SK-N-SH (cell line): ENCODE measurements at regions not wholly inside any gene's neighbourhood (a gene's known extent, or its start where the extent isn't known, plus 50 kb on each side); places are given as distances from the start of the nearest gene placed in this dataset.

Experiments
- CTCF ChIA-PET: fragments of 300-600, 350-600 bp; formaldehyde crosslinking; extraction: SDS; loops from one replicate; lab custom pipeline; 2021; lab: Yijun Ruan, JAX
- POLR2A ChIA-PET: fragments of 350-600 bp; sonication (Branson Sonifier 250); formaldehyde crosslinking; extraction: SDS; loops from one replicate; lab custom pipeline; 2020; ENCODE audit warnings: antibody characterized with exemption, inconsistent platforms; lab: Yijun Ruan, JAX
- DNase-seq: peaks from one replicate; pipeline ENCODE4 v3.0.0; 2012
- H2AFZ ChIP-seq: fragments of 200-600 bp; sonication (generic); 2 replicates; pipeline ENCODE4 v1.8.1; 2016; ENCODE audit warnings: antibody characterized with exemption, mild to moderate bottlenecking, low read depth
- H3F3A ChIP-seq: fragments of 200-600 bp; sonication (generic); replicated peaks from 2 replicates; pipeline ENCODE3; 2016; ENCODE audit warnings: antibody characterized with exemption, mild to moderate bottlenecking; ENCODE audit not compliant: insufficient read depth
- H3K27ac ChIP-seq, 2 experiments: fragments of 200-500 bp in 1 of 2; fragments of 200-600 bp in 1 of 2; sonication (Bioruptor generic) in 1 of 2; sonication (generic), shearing (Covaris generic) in 1 of 2; 2 replicates each; pipeline versions ENCODE4 v1.5.1 to v1.6.1; 2014 to 2016; ENCODE audit warnings: low read depth in 2 of 2, inconsistent platforms in 1 of 2, low read length in 1 of 2, mild to moderate bottlenecking in 1 of 2, mixed read lengths in 1 of 2
- H3K27me3 ChIP-seq: fragments of 200-600 bp; sonication (generic), shearing (Covaris generic); 2 replicates; pipeline ENCODE4 v1.6.1; 2016; ENCODE audit warnings: mixed run types; ENCODE audit not compliant: insufficient read depth
- H3K36me3 ChIP-seq, 2 experiments: fragments of 200-500 bp in 1 of 2; fragments of 200-600 bp in 1 of 2; sonication (Bioruptor generic) in 1 of 2; sonication (generic) in 1 of 2; replicated peaks in 1 of 2; 2 replicates each; pipeline versions ENCODE3 to v1.5.1; 2014 to 2016; ENCODE audit warnings: low read length in 1 of 2, mild to moderate bottlenecking in 1 of 2; ENCODE audit not compliant: insufficient read depth in 2 of 2, control insufficient read depth in 1 of 2
- H3K4me1 ChIP-seq, 2 experiments: fragments of 200-500 bp in 1 of 2; fragments of 200-600 bp in 1 of 2; sonication (Bioruptor generic) in 1 of 2; sonication (generic), shearing (Covaris generic) in 1 of 2; 2 replicates each; pipeline versions ENCODE4 v1.5.1 to v1.6.1; 2014 to 2016; ENCODE audit warnings: low read depth in 1 of 2, low read length in 1 of 2, mixed run types in 1 of 2; ENCODE audit not compliant: insufficient read depth in 2 of 2, control insufficient read depth in 1 of 2
- H3K4me2 ChIP-seq: fragments of 200-600 bp; sonication (generic), shearing (Covaris generic); 2 replicates; pipeline ENCODE4 v1.6.1; 2017; ENCODE audit warnings: mixed run types
- H3K4me3 ChIP-seq, 2 experiments: fragments of 200-500 bp in 1 of 2; fragments of 200-600 bp in 1 of 2; sonication (Bioruptor generic) in 1 of 2; sonication (generic), shearing (Covaris generic) in 1 of 2; 2 replicates each; pipeline versions ENCODE4 v1.5.1 to v1.8.1; 2014 to 2016; ENCODE audit warnings: low read depth in 2 of 2, inconsistent platforms in 1 of 2, low read length in 1 of 2, mild to moderate bottlenecking in 1 of 2, mixed read lengths in 1 of 2, moderate library complexity in 1 of 2
- H3K79me2 ChIP-seq: fragments of 200-600 bp; sonication (generic); 2 replicates; pipeline ENCODE4 v1.8.1; 2017; ENCODE audit warnings: mild to moderate bottlenecking; ENCODE audit not compliant: insufficient read depth
- H3K9ac ChIP-seq: fragments of 200-600 bp; sonication (generic); 2 replicates; pipeline ENCODE4 v1.6.1; 2017; ENCODE audit warnings: mixed run types
- H3K9me2 ChIP-seq: fragments of 200-600 bp; sonication (generic); 2 replicates; pipeline ENCODE4 v1.6.1; 2017; ENCODE audit warnings: mixed run types
- H3K9me3 ChIP-seq: fragments of 200-600 bp; sonication (generic); 2 replicates; pipeline ENCODE4 v1.6.1; 2017; ENCODE audit warnings: mixed run types, mild to moderate bottlenecking, moderate library complexity
- H4K20me1 ChIP-seq: fragments of 200-600 bp; sonication (generic); 2 replicates; pipeline ENCODE4 v1.6.1; 2017; ENCODE audit warnings: mild to moderate bottlenecking, mixed run types; ENCODE audit not compliant: insufficient read depth
- EP300 ChIP-seq, 2 experiments: IDR thresholded peaks; 2 replicates each; pipeline versions ENCODE4 v1.4.0 to v1.6.1; 2012; ENCODE audit warnings: borderline replicate concordance in 1 of 2, low read depth in 1 of 2, low read length in 1 of 2
- EZH2phosphoT487 ChIP-seq: fragments of 200-600 bp; sonication (generic); IDR thresholded peaks from 2 replicates; pipeline ENCODE4 v1.6.1; 2017; ENCODE audit warnings: low read depth, mixed run types, mild to moderate bottlenecking, antibody characterized with exemption, moderate library complexity, borderline replicate concordance
- FOXJ3 ChIP-seq: sonication (generic); formaldehyde crosslinking; IDR thresholded peaks from 2 replicates; pipeline ENCODE4 v1.5.1; 2020; ENCODE audit warnings: mild to moderate bottlenecking, missing genetic modification reagents
- GABPA ChIP-seq: IDR thresholded peaks from 2 replicates; pipeline ENCODE4 v1.4.0; 2012; ENCODE audit warnings: low read depth, mild to moderate bottlenecking
- JUND ChIP-seq: IDR thresholded peaks from 2 replicates; pipeline ENCODE4 v1.4.0; 2012
- MEF2A ChIP-seq: IDR thresholded peaks from 2 replicates; pipeline ENCODE4 v1.4.0; 2012; ENCODE audit warnings: low read depth, borderline replicate concordance
- NRF1 ChIP-seq: IDR thresholded peaks from 2 replicates; pipeline ENCODE4 v1.6.1; 2012; ENCODE audit warnings: low read depth, mild to moderate bottlenecking, low read length
- SMC3 ChIP-seq: IDR thresholded peaks from 2 replicates; pipeline ENCODE4 v1.6.1; 2012; ENCODE audit warnings: low read depth, low read length, improper control_type of control experiment
- YY1 ChIP-seq: IDR thresholded peaks from 2 replicates; pipeline ENCODE4 v1.4.0; 2012; ENCODE audit warnings: low read depth, mild to moderate bottlenecking
- WGBS: methylation state at CpG from one replicate; pipeline ENCODE4 v1.1.6; 2017; ENCODE audit warnings: low lambda C conversion rate; 5-methylcytosine and 5-hydroxymethylcytosine counted together
- TF ChIP-seq, protein P1 (sequence below): fragments of 150-350 bp; IDR thresholded peaks from 2 replicates; pipeline ENCODE4 v1.6.1; 2016; ENCODE audit warnings: mild to moderate bottlenecking, low read depth, low read length
- TF ChIP-seq, protein P2 (sequence below): IDR thresholded peaks from 2 replicates; pipeline ENCODE4 v1.4.0; 2012; ENCODE audit warnings: low read depth, borderline replicate concordance
- TF ChIP-seq, protein P3 (sequence below): fragments of 200-600 bp; sonication (generic); IDR thresholded peaks from 2 replicates; pipeline ENCODE4 v1.6.1; 2017; ENCODE audit warnings: antibody characterized with exemption, mild to moderate bottlenecking, moderate library complexity
- TF ChIP-seq, protein P4 (sequence below): IDR thresholded peaks from 2 replicates; pipeline ENCODE4; 2012
- TF ChIP-seq, protein P5 (sequence below): IDR thresholded peaks from 2 replicates; pipeline ENCODE4 v1.6.1; 2012; ENCODE audit warnings: mild to moderate bottlenecking, low read depth, low read length, moderate library complexity

DNA sequence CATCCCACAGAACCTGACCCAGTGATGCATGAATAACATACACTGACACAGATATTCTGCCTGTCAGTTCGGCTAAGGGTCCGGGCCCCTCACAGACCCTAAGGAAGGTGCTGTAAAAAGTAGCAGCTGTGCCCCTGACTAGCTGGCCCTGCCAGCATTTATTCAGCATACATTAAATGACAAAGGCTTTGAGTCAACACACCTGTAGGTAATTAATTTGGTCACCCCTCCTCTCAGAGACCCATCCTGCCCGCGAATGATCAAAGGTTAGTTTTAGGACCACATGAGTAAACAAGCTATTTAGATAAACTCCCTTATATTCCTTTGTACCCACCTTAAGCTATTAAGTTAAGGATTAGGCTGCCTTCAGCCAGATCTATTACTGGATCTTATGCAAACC lies 429.0 kb upstream of the NWD2 start:
- Histone ChIP-seq H3K9me2 (no peaks in the 10 kb centered on the region), H3K4me1 (no peaks in the 10 kb centered on the region), H3K79me2 (no peaks in the 10 kb centered on the region), H3K36me3 (no peaks in the 10 kb centered on the region), H3K9ac (no peak overlapping the region), H3K4me2 (no peak overlapping the region), H3F3A (no peaks in the 10 kb centered on the region), H3K9me3 (no peaks in the 10 kb centered on the region), H3K4me3 (no peak overlapping the region), H4K20me1 (no peaks in the 10 kb centered on the region), H2AFZ (no peak overlapping the region), H3K27ac (no peak overlapping the region), H3K27me3 (no peaks in the 10 kb centered on the region)
- WGBS: 6% methylated on average over 4 of the region's 4 CpGs
- DNase-seq: no peak
- TF ChIP-seq, protein P1, sequence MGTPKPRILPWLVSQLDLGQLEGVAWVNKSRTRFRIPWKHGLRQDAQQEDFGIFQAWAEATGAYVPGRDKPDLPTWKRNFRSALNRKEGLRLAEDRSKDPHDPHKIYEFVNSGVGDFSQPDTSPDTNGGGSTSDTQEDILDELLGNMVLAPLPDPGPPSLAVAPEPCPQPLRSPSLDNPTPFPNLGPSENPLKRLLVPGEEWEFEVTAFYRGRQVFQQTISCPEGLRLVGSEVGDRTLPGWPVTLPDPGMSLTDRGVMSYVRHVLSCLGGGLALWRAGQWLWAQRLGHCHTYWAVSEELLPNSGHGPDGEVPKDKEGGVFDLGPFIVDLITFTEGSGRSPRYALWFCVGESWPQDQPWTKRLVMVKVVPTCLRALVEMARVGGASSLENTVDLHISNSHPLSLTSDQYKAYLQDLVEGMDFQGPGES: no peak
- TF ChIP-seq JUND (no peak), EP300 (IDR thresholded peaks at IDR 0.05; ENCODE audit: borderline replicate concordance in 1 of 2, low read depth in 1 of 2, low read length in 1 of 2) (no peak)
- ChIA-PET CTCF (no interaction called here), POLR2A (no interaction called here)

DNA sequence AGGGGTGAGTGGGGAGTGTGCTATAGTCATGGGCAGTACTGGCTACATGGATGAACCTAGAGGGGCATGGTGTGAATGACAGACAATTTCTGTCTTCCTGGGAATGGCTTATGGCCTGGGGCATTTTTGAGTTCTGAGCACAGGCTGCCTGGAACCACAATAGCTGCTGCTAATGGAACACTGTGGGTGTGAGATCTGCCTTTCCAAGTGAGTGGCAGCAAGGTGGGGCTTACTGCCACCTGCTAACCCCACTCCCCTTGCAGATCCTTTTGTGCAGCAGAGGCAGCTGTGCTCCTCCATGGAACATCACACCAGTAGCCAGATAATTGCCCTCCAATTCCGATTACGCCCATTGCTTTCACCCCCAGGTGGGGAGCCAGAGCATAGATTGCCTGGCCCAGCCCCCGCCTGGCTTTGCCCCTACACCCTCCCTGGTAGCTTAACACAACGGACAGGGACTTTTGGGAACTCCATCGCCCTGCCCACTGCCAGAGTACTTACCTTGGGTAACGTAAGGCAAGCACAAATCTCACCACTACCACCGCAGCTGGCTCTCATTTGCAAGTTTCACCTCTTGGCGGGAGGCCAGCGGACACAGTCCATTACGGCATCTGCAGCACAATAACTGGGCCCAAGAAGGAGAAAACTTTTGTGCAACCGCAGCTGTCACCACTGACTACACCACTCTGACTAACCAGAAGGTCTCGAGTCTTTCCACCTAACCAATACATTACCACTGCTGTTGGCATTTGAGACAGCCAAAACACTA lies 421.2 kb upstream of the NWD2 start:
- no peaks in the 10 kb centered on the region for H3K36me3 ChIP-seq
- no peak overlapping the region for H3K4me2 ChIP-seq
- no peak for DNase-seq
- POLR2A ChIA-PET: no interaction called here
- 0% methylated on average over 10 of the region's 12 CpGs for WGBS
- no peak overlapping the region for H2AFZ ChIP-seq
- no peaks in the 10 kb centered on the region for H4K20me1 ChIP-seq
- TF ChIP-seq, protein P1: no peak
- TF ChIP-seq NRF1 (no peak), GABPA (no peak), EZH2phosphoT487 (no peak), YY1 (no peak), MEF2A (no peak), SMC3 (no peak), JUND (no peak), FOXJ3 (no peak)
- TF ChIP-seq, protein P2, sequence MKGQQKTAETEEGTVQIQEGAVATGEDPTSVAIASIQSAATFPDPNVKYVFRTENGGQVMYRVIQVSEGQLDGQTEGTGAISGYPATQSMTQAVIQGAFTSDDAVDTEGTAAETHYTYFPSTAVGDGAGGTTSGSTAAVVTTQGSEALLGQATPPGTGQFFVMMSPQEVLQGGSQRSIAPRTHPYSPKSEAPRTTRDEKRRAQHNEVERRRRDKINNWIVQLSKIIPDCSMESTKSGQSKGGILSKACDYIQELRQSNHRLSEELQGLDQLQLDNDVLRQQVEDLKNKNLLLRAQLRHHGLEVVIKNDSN: no peak
- TF ChIP-seq, protein P3, sequence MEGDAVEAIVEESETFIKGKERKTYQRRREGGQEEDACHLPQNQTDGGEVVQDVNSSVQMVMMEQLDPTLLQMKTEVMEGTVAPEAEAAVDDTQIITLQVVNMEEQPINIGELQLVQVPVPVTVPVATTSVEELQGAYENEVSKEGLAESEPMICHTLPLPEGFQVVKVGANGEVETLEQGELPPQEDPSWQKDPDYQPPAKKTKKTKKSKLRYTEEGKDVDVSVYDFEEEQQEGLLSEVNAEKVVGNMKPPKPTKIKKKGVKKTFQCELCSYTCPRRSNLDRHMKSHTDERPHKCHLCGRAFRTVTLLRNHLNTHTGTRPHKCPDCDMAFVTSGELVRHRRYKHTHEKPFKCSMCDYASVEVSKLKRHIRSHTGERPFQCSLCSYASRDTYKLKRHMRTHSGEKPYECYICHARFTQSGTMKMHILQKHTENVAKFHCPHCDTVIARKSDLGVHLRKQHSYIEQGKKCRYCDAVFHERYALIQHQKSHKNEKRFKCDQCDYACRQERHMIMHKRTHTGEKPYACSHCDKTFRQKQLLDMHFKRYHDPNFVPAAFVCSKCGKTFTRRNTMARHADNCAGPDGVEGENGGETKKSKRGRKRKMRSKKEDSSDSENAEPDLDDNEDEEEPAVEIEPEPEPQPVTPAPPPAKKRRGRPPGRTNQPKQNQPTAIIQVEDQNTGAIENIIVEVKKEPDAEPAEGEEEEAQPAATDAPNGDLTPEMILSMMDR: no peak
- TF ChIP-seq, protein P4, sequence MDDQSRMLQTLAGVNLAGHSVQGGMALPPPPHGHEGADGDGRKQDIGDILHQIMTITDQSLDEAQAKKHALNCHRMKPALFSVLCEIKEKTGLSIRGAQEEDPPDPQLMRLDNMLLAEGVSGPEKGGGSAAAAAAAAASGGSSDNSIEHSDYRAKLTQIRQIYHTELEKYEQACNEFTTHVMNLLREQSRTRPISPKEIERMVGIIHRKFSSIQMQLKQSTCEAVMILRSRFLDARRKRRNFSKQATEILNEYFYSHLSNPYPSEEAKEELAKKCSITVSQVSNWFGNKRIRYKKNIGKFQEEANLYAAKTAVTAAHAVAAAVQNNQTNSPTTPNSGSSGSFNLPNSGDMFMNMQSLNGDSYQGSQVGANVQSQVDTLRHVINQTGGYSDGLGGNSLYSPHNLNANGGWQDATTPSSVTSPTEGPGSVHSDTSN: no peak
- TF ChIP-seq, protein P5, sequence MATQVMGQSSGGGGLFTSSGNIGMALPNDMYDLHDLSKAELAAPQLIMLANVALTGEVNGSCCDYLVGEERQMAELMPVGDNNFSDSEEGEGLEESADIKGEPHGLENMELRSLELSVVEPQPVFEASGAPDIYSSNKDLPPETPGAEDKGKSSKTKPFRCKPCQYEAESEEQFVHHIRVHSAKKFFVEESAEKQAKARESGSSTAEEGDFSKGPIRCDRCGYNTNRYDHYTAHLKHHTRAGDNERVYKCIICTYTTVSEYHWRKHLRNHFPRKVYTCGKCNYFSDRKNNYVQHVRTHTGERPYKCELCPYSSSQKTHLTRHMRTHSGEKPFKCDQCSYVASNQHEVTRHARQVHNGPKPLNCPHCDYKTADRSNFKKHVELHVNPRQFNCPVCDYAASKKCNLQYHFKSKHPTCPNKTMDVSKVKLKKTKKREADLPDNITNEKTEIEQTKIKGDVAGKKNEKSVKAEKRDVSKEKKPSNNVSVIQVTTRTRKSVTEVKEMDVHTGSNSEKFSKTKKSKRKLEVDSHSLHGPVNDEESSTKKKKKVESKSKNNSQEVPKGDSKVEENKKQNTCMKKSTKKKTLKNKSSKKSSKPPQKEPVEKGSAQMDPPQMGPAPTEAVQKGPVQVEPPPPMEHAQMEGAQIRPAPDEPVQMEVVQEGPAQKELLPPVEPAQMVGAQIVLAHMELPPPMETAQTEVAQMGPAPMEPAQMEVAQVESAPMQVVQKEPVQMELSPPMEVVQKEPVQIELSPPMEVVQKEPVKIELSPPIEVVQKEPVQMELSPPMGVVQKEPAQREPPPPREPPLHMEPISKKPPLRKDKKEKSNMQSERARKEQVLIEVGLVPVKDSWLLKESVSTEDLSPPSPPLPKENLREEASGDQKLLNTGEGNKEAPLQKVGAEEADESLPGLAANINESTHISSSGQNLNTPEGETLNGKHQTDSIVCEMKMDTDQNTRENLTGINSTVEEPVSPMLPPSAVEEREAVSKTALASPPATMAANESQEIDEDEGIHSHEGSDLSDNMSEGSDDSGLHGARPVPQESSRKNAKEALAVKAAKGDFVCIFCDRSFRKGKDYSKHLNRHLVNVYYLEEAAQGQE: no peak
- no peak overlapping the region for H3K9ac ChIP-seq
- H3K4me3 ChIP-seq: no peak overlapping the region
- H3K79me2 ChIP-seq: no peaks in the 10 kb centered on the region
- H3K27me3 ChIP-seq: peaks cover 8% of the 10 kb centered on the region; the same call in 1 of the 2 replicates
- no peaks in the 10 kb centered on the region for H3F3A ChIP-seq
- no peaks in the 10 kb centered on the region for H3K9me2 ChIP-seq
- H3K9me3 ChIP-seq: no peaks in the 10 kb centered on the region
- H3K27ac ChIP-seq: no peak overlapping the region
- CTCF ChIA-PET: no interaction called here
- no peaks in the 10 kb centered on the region for H3K4me1 ChIP-seq
